ENCODE measurements at regions not wholly inside any gene's neighbourhood (a gene's known extent, or its start where the extent isn't known, plus 50 kb on each side); places are given as distances from the start of the nearest gene placed in this dataset.

GRCh38 chr10:28155726-28156125, 147.1 kb downstream of the MPP7 start:
- TF ChIP-seq EZH2 (IDR thresholded peaks at IDR 0.05; ENCODE audit: borderline replicate concordance, low read length): no peak
- TF ChIP-seq CTCF (IDR thresholded peaks at IDR 0.05; ENCODE audit: low read length): no peak

All from OCI-LY1 (cell line).